Fibroblast of upper back skin (primary cell): ENCODE measurements at regions not wholly inside any gene's neighbourhood (a gene's known extent, or its start where the extent isn't known, plus 50 kb on each side); places are given as distances from the start of the nearest gene placed in this dataset.

Experiments
- DNase-seq: peaks from one replicate; pipeline ENCODE4 v3.0.0-alpha.2; 2013

GRCh38 chr3:180092889-180093288, 56.2 kb upstream of the PEX5L start:
- DNase-seq: no peak

GRCh38 chr3:180093535-180093934, 56.8 kb upstream of the PEX5L start:
- no peak for DNase-seq

- DNase-seq: no peak
These were observed 60.9 kb upstream of the PEX5L start for GRCh38 chr3:180097626-180098025.

- DNase-seq: peak; percentile 12
These were observed 65.4 kb upstream of the PEX5L start for GRCh38 chr3:180102134-180102533.

- no peak for DNase-seq
These were observed 65.9 kb upstream of the PEX5L start for GRCh38 chr3:180102604-180103003.

- no peak for DNase-seq
These were observed 79.5 kb upstream of the PEX5L start for GRCh38 chr3:180116203-180116602.

- no peak for DNase-seq
These were observed 79.9 kb upstream of the PEX5L start for GRCh38 chr3:180116658-180117057.

GRCh38 chr3:180117381-180118163, 80.8 kb upstream of the PEX5L start:
- DNase-seq: no peak

GRCh38 chr3:180119567-180119966, 82.8 kb upstream of the PEX5L start:
- DNase-seq: no peak

GRCh38 chr3:180123928-180124327, 87.2 kb upstream of the PEX5L start:
- no peak for DNase-seq

GRCh38 chr3:180131169-180131568, 94.4 kb upstream of the PEX5L start:
- DNase-seq: no peak

- no peak for DNase-seq
These were observed 98.4 kb upstream of the PEX5L start for GRCh38 chr3:180135101-180135500.

- no peak for DNase-seq
These were observed 102.1 kb upstream of the PEX5L start for GRCh38 chr3:180138871-180139270.

GRCh38 chr3:180142041-180142440, 105.3 kb upstream of the PEX5L start:
- DNase-seq: peak; percentile 36

GRCh38 chr3:180142472-180142871, 105.7 kb upstream of the PEX5L start:
- DNase-seq: no peak

- no peak for DNase-seq
These were observed 125.0 kb upstream of the PEX5L start for GRCh38 chr3:180161770-180162169.

GRCh38 chr3:180175572-180175971, 138.8 kb upstream of the PEX5L start:
- no peak for DNase-seq

- DNase-seq: no peak
These were observed 139.3 kb upstream of the PEX5L start for GRCh38 chr3:180176059-180176458.

- DNase-seq: no peak
These were observed 140.5 kb upstream of the PEX5L start for GRCh38 chr3:180177255-180177654.

GRCh38 chr3:180179562-180179961, 142.8 kb upstream of the PEX5L start:
- DNase-seq: peak; percentile 52

GRCh38 chr3:180180795-180181194, 144.1 kb upstream of the PEX5L start:
- DNase-seq: peak; percentile 95

- peak; percentile 39 for DNase-seq
These were observed 144.7 kb upstream of the PEX5L start for GRCh38 chr3:180181387-180181786.

GRCh38 chr3:180183346-180183745, 146.6 kb upstream of the PEX5L start:
- DNase-seq: peak; percentile 10

- peak; percentile 94 for DNase-seq
These were observed 148.1 kb upstream of the PEX5L start for GRCh38 chr3:180184816-180185215.

- DNase-seq: no peak
These were observed 148.9 kb upstream of the PEX5L start for GRCh38 chr3:180185650-180186049.
